ENCODE measurements at regions not wholly inside any gene's neighbourhood (a gene's known extent, or its start where the extent isn't known, plus 50 kb on each side); places are given as distances from the start of the nearest gene placed in this dataset.
"Not testable (repeated sequence)": the region's sequence is repeated elsewhere in the genome, so short reads cannot be mapped to it uniquely, and the experiment has no call there.

DNA sequence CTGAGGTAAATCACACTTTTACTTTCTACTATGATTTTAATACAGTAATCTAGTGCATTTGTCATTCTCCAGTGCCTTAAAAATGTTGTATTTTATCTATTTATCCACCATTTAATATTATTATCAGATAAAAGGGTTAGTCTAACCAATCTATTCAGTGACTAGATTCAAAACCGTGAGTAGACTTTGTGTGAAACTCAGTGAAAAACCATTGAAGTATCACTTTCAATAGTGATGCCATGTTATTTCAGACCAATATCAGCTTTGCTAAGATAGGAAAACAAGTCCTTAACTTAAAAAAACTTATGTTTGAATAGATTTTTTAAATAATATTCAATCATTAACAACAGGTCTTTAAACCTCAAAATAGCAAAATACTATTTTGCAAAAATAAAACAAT lies 1628.7 kb downstream of the REEP3 start:
- no peak for DNase-seq (ENCODE audit: low read depth)
- TF ChIP-seq, protein P1, sequence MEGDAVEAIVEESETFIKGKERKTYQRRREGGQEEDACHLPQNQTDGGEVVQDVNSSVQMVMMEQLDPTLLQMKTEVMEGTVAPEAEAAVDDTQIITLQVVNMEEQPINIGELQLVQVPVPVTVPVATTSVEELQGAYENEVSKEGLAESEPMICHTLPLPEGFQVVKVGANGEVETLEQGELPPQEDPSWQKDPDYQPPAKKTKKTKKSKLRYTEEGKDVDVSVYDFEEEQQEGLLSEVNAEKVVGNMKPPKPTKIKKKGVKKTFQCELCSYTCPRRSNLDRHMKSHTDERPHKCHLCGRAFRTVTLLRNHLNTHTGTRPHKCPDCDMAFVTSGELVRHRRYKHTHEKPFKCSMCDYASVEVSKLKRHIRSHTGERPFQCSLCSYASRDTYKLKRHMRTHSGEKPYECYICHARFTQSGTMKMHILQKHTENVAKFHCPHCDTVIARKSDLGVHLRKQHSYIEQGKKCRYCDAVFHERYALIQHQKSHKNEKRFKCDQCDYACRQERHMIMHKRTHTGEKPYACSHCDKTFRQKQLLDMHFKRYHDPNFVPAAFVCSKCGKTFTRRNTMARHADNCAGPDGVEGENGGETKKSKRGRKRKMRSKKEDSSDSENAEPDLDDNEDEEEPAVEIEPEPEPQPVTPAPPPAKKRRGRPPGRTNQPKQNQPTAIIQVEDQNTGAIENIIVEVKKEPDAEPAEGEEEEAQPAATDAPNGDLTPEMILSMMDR (conservative IDR thresholded peaks at IDR 0.05; ENCODE audit: low read depth, low read length): no peak
- H3K4me3 ChIP-seq (ENCODE audit: low read depth, low read length): no peak overlapping the region

DNA sequence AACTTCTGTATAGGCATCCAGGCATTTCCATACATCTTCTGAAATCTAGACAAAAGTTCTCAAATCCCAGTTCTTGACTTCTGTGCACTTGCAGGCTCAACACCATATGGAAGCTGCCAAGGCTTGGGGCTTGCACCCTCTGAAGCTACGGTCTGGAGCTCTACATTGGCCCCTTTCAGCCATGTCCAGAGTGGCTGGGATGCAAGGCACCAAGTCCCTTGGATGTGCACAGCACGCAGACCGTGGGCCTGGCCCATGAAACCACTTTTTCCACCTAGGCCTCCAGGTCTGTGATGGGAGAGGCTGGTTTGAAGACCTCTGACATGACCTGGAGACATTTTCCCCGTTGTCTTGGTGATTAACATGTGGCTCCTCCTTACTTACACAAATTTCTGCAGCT lies 1645.1 kb downstream of the REEP3 start:
- no peak for DNase-seq (ENCODE audit: low read depth)
- TF ChIP-seq, protein P1 (conservative IDR thresholded peaks at IDR 0.05; ENCODE audit: low read depth, low read length): no peak
- no peak overlapping the region for H3K4me3 ChIP-seq (ENCODE audit: low read depth, low read length)

DNA sequence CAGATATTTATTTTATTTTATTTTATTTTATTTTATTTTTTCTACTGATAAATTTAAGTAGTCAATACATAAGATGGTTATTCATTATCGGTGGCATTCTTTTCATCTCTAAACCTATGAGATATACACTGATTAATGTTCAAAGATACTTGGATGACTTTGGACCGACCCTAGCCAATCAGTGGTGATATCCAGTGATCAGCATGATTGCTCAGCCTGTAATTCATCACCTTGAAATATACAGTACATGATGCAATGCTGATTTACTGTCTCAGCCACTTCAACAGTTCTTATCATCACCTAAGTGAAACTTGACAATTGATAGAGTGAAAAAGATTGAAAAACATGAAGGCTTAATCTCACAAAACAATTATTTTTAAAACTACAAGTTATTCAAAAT lies 1651.0 kb downstream of the REEP3 start:
- TF ChIP-seq, protein P1 (conservative IDR thresholded peaks at IDR 0.05; ENCODE audit: low read depth, low read length): no peak
- no peak overlapping the region for H3K4me3 ChIP-seq (ENCODE audit: low read depth, low read length)
- DNase-seq (ENCODE audit: low read depth): no peak

DNA sequence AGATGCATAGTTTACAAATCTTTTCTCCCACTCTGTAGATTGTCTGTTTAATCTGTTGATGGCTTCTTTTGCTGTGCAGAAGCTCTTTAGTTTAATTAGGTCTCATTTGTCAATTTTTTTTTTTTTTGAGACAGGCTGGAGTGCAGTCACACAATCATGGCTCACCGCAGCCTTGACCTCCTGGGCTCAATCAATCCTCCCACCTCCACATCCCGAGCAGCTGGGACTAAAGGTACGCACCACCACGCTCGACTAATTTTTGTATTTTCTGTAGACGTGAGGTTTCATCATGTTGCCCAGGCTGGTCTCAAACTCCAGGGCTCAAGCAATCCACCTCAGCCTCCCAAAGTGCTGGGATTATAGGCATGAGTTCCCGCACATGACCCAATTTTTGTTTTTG lies 1655.8 kb downstream of the REEP3 start:
- TF ChIP-seq, protein P1 (conservative IDR thresholded peaks at IDR 0.05; ENCODE audit: low read depth, low read length): no peak
- no peak for DNase-seq (ENCODE audit: low read depth)
- no peak overlapping the region for H3K4me3 ChIP-seq (ENCODE audit: low read depth, low read length)

DNA sequence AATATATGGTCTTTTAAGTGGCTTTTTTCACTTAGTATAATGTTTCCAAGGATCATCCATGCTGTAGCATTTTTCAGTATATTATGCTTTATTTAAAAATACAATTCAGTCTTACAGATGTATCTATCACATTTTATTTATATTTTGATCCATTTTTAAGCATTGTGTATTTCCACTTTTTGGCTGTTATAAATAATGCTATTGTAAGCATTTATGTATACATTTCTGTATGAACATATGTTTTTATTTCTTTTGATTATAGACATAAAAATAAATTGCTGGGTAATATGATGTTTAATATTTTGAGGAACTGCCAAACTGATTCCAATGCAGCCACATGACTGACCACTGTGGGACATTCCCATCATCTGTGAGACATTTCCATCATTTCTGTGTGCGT lies 1662.0 kb downstream of the REEP3 start:
- DNase-seq (ENCODE audit: low read depth): no peak
- TF ChIP-seq, protein P1 (conservative IDR thresholded peaks at IDR 0.05; ENCODE audit: low read depth, low read length): no peak
- H3K4me3 ChIP-seq (ENCODE audit: low read depth, low read length): no peak overlapping the region

DNA sequence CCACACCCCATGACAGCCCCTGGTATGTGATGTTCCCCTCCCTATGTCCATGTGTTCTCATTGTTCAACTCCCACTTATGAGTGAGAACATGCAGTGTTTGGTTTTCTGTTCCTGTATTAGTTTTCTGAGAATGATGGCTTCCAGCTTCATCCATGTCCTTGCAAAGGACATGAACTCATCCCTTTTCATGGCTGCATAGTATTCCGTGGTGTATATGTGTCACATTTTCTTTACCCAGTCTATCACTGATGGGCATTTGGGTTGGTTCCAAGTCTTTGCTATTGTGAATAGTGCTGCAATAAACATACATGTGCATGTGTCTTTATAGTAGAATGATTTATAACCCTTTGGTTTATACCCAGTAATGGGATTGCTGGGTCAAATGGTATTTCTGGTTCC lies 1665.5 kb downstream of the REEP3 start:
- not testable (repeated sequence) for H3K4me3 ChIP-seq (ENCODE audit: low read depth, low read length); DNase-seq (ENCODE audit: low read depth)

DNA sequence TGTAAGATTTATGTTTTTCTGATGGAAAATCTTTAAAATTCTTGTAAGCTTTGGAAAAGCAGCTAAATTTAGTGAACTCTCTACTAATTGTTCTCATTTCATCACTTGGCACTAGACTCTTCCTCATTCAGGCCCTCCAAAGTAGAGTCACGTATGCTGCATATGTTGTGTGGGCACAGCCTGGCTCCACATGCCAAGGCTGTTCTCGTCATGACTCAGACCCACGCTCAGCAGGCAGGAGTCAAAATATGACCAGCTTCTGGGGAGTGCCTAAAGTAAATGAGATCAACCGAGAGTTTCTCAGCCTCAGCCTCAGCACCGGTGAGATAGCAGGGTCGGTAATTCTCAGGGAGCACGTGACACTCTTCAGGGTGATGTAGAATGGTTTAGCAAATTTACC lies 1672.9 kb downstream of the REEP3 start:
- no peak overlapping the region for H3K4me3 ChIP-seq (ENCODE audit: low read depth, low read length)
- TF ChIP-seq, protein P1 (conservative IDR thresholded peaks at IDR 0.05; ENCODE audit: low read depth, low read length): no peak
- DNase-seq (ENCODE audit: low read depth): no peak

DNA sequence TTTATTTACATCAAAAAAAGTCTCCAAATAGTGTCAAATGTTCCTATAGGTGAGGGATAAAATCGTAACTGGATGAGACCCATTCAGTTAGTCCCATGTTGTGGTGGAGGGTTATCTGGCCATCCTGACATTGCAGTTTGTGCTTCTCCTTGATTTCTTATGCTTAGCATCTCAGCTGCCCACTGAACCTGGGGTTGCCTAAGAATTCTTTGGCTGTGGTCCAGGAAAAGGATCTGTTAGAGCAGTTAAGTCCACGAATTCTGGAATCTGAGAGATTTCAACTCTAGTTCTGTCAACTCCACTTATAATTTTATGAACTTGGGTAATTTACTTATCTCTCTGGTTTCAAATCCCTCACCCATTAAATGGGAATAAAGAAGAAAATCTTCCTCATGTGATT lies 1673.4 kb downstream of the REEP3 start:
- TF ChIP-seq, protein P1 (conservative IDR thresholded peaks at IDR 0.05; ENCODE audit: low read depth, low read length): no peak
- no peak overlapping the region for H3K4me3 ChIP-seq (ENCODE audit: low read depth, low read length)
- no peak for DNase-seq (ENCODE audit: low read depth)

Data from epithelial cell of proximal tubule (primary cell).